Body of pancreas (tissue), 4 donors: ENCODE measurements at regions not wholly inside any gene's neighbourhood (a gene's known extent, or its start where the extent isn't known, plus 50 kb on each side); places are given as distances from the start of the nearest gene placed in this dataset.
A peak's percentile ranks its signal among the peaks of the same experiment; 100 is the strongest.

Experiments used
- ATAC-seq: fragments of 150-250 bp; one replicate; pipeline ENCODE4 v1.9.1; 2016
- DNase-seq, 4 donors: peaks; one replicate each; pipeline ENCODE4 v3.0.0-alpha.2; 2019
- H3K27ac ChIP-seq, 4 donors: fragments of 200-600 bp; sonication (generic); 1 replicate in 3 of 4; 2 replicates in 1 of 4; pipeline versions ENCODE4 v1.5.1 to v1.6.1; 2016 to 2019; ENCODE audit warnings: mild to moderate bottlenecking in 1 of 4, mixed read lengths in 1 of 4, moderate library complexity in 1 of 4
- H3K27me3 ChIP-seq, 2 donors: fragments of 200-600 bp; sonication (generic); one replicate each; pipeline ENCODE4 v1.6.0; 2016; ENCODE audit warnings: mild to moderate bottlenecking in 1 of 2
- H3K36me3 ChIP-seq, 2 donors: fragments of 200-600 bp; sonication (generic); replicated peaks in 1 of 2; 2 replicates each; pipeline ENCODE4 v1.5.1; 2016; ENCODE audit warnings: low read depth in 2 of 2; ENCODE audit not compliant: insufficient read depth in 1 of 2
- H3K4me1 ChIP-seq: fragments of 200-600 bp; sonication (generic); one replicate; pipeline ENCODE4 v1.6.0; 2016
- H3K4me3 ChIP-seq, 2 donors: fragments of 200-600 bp; sonication (generic); 1 replicate in 1 of 2; 2 replicates in 1 of 2; pipeline ENCODE4 v1.5.1; 2016 to 2019
- H3K9me3 ChIP-seq, 3 donors: fragments of 200-600 bp; sonication (generic); 1 replicate in 2 of 3; 2 replicates in 1 of 3; pipeline ENCODE4 v1.5.1; 2016
- CTCF ChIP-seq, 7 experiments: fragments of 450-650 bp in 4 of 7; fragments of 200-600 bp in 3 of 7; sonication (generic) in 3 of 7; IDR thresholded peaks; one replicate each; pipeline ENCODE4 v1.5.1; 2016 to 2019; ENCODE audit warnings: antibody characterized with exemption in 7 of 7
- POLR2A ChIP-seq, 3 donors: fragments of 450-650 bp; IDR thresholded peaks; one replicate each; pipeline ENCODE4 v1.6.1; 2016; ENCODE audit warnings: antibody characterized with exemption in 3 of 3, mild to moderate bottlenecking in 2 of 3
- WGBS, 2 donors: methylation state at CpG; one replicate each; pipeline ENCODE4 v1.1.5; 2017; 5-methylcytosine and 5-hydroxymethylcytosine counted together
- intact Hi-C: fragments of 100-400 bp; cut with DNase I; formaldehyde crosslinking; loops from one replicate; pipeline ENCODE4 v1.15.1; 2023

DNA sequence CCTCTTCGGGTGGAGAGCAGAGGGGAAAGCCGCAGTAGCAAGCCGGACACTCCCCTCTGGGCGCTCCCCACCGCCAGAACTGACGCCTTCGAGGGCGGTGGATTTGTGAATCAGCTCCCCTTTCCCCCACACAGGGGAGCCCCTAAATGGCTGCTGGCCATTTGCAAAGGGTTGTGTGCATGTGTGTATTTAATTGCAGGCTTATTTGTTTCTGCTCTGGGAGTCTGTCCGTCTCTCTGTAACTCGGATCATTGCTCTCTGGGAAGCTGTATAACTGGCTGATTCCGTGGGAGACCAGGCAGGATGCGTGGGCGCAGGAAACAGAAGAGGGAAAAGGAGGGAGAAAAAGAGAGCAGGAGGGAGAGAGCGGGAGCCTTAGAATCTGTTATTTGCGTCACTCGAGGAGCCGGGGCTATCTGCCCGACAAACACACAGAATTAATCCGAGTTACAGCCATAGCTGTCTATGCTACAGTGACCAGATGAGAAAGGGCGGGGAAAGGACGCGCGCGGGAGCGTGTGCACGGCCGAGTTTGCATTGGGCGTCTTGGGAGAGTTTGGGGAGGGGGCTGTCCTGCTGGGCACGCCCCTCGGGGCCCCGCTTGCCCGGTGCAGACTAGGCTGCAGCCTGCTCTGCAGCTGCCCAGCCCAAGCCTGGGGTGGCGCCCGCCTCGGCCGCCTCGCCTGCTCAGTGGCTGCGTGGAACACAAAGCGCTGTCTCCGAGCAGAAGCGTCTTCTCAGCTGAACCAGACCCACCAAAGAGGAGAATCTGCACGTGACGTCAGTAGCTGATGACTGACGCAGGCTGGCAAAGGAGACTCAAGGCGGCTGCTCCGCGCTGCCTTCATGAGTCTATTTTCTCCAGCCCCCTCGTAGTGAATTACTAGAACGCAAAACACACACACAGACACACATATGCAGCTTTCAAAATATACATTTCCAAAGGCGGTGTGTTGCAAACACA, 105.3 kb upstream of the HSD17B12 start:
- Histone ChIP-seq H3K4me3 (no peak overlapping the region), H3K4me1 (peaks cover 42% of the 10 kb centered on the region), H3K27ac (no peak overlapping the region), H3K9me3 (no peaks in the 10 kb centered on the region), H3K36me3 (no peaks in the 10 kb centered on the region), H3K27me3 (peaks cover 0 to 42% of the 10 kb centered on the region in 2 donors)
- TF ChIP-seq CTCF (IDR thresholded peaks at IDR 0.05) (no peak), POLR2A (IDR thresholded peaks at IDR 0.05) (no peak)
- WGBS, 2 donors, result 3% methylated on average over 36 to 50 of the region's 50 CpGs
- intact Hi-C loops, result no loop called here
- ATAC-seq (peak; percentile 33), DNase-seq (peak in 1 of 4 donors; percentile 28)

DNA sequence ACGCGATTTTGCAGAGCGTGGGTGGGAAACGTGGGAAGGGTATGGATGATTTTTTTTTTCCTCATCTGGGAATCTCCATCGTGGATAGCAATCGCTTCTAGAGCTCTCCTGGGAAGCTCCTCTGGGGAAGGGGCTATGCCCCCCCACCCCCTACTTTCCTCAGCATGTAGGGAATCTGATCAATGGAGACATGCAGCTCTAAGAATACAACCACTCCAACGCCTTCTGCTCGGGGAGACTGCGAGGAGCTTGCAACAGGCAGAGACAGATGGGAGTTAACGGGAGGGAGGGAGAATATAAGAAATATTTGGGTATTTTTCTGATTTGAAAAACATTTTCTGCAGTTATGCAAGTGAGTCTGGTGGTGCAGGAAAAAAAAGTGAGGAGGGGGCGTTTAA, 104.6 kb upstream of the HSD17B12 start:
- Histone ChIP-seq H3K4me1 (peaks cover 46% of the 10 kb centered on the region), H3K36me3 (no peaks in the 10 kb centered on the region), H3K4me3 (no peak overlapping the region), H3K27ac (no peak overlapping the region), H3K9me3 (no peaks in the 10 kb centered on the region), H3K27me3 (peaks cover 0 to 48% of the 10 kb centered on the region in 2 donors)
- no peak for ATAC-seq
- WGBS, 2 donors, result 2 to 4% methylated on average over 11 of the region's 11 CpGs
- no peak for DNase-seq
- TF ChIP-seq CTCF (IDR thresholded peaks at IDR 0.05) (no peak), POLR2A (IDR thresholded peaks at IDR 0.05) (no peak)
- intact Hi-C loops, result no loop called here

DNA sequence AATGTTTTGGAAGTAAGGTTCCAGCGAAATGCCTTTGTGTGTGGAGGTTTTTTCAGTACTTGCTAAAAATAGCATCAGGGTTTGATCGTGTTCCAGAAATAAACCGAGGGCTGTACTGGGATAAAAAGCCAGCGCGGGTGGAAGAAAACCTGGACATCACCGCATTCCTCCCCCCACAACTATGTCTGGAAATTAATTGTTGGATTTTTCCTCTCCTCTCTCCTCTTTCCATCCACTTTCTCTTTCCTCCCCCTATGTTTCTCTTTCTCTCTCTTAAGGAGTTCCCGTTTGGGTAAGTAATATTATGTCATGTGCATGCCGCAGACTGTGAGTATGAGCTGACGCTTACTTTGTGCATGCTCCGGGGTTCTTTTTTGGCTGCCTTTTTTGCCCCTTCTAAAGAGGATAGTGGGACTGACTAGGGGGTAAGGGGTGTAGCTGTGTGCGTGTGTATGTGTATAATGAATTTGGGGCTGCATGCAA, 104.2 kb upstream of the HSD17B12 start:
- Histone ChIP-seq H3K27ac (no peak overlapping the region), H3K4me3 (no peak overlapping the region), H3K9me3 (no peaks in the 10 kb centered on the region), H3K4me1 (peaks cover 50% of the 10 kb centered on the region), H3K36me3 (no peaks in the 10 kb centered on the region), H3K27me3 (peaks cover 0 to 53% of the 10 kb centered on the region in 2 donors)
- DNase-seq (no peak), ATAC-seq (no peak)
- intact Hi-C loops, result no loop called here
- no peak for TF ChIP-seq POLR2A (IDR thresholded peaks at IDR 0.05)
- no peak for TF ChIP-seq CTCF (IDR thresholded peaks at IDR 0.05)
- WGBS, 2 donors, result 7 to 11% methylated on average over 11 of the region's 11 CpGs

DNA sequence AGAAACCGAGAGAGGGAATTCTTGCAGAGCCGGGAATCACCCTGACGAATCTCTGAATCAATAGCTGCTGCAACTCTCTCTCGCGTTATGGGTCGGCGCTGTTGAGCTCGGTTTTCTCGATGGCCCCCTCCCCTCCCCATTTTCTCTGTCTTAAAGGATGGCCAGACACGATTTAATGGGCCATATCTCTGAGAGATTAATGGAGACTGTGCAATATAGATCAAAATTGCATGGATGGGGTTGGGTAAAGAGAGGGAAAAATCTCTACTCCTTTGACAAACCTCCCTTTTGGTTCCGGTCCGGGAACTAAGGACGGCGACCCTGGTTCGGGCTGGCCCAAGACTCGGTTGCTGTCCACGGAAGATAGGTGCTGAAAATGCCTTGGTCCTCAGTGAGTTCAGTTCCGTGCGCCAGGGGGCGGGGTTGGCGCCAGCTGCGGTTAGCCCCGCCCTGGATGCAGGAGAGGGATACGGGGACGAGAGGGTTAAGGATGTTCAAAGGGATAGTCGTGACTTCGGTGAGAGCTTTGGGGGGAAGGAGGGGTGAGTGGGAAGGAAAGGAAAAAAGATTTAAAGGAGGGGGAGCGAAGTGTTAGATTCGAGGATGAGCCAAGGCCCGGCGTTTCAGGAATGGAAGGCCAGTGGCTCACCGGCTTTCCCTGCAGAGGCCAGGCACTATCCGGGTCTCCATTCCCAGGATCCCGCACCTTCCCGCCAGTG, 103.6 kb upstream of the HSD17B12 start:
- Histone ChIP-seq H3K9me3 (no peaks in the 10 kb centered on the region), H3K4me3 (no peak overlapping the region), H3K36me3 (no peaks in the 10 kb centered on the region), H3K27ac (no peak overlapping the region), H3K4me1 (peaks cover 56% of the 10 kb centered on the region), H3K27me3 (peaks cover 0 to 59% of the 10 kb centered on the region in 2 donors)
- no peak for TF ChIP-seq POLR2A (IDR thresholded peaks at IDR 0.05)
- TF ChIP-seq CTCF (IDR thresholded peaks at IDR 0.05), result peak in 4 of 7 experiments; percentile 14 to 26 (median 19)
- WGBS, 2 donors, result 2 to 4% methylated on average over 35 of the region's 35 CpGs
- intact Hi-C loops, result no loop called here
- peak in 2 of 4 donors; percentile 28 to 48 for DNase-seq
- ATAC-seq, result no peak
